IMR-90 (cell line): ENCODE measurements at regions not wholly inside any gene's neighbourhood (a gene's known extent, or its start where the extent isn't known, plus 50 kb on each side); places are given as distances from the start of the nearest gene placed in this dataset.

ENCODE experiments used
- ATAC-seq: fragments of 200-7000 bp; cut with Tn5 transposase; 2 replicates; pipeline ENCODE4 v1.9.1; 2020; ENCODE audit warnings: low read depth, mild to moderate bottlenecking, moderate library complexity
- BruUV-seq: library from RNA; stranded (reverse); fragments of 400-500 nt; replicated peaks from 2 replicates; lab custom pipeline; 2021; lab: Mats Ljungman, UMichigan
- CTCF ChIA-PET: fragments of 300-600 bp; formaldehyde crosslinking; extraction: SDS; loops from one replicate; lab custom pipeline; 2021; ENCODE audit warnings: antibody characterized with exemption; lab: Yijun Ruan, JAX
- POLR2A ChIA-PET: fragments of 300-600 bp; sonication (Branson Sonifier 250); formaldehyde crosslinking; loops from one replicate; lab custom pipeline; 2022; ENCODE audit warnings: antibody characterized with exemption; ENCODE audit not compliant: unreplicated experiment; lab: Charles Lee
- DNase-seq: peaks from one replicate; pipeline ENCODE4 v3.0.0; 2013
- H2AFZ ChIP-seq: replicated peaks from 2 replicates; pipeline ENCODE3; 2013; ENCODE audit warnings: low read length, mild to moderate bottlenecking; ENCODE audit not compliant: poor library complexity
- H2AK5ac ChIP-seq: 2 replicates; pipeline ENCODE4 v1.6.1; 2013; ENCODE audit warnings: low read depth, low read length, inconsistent platforms
- H2AK9ac ChIP-seq: replicated peaks from 2 replicates; pipeline ENCODE3; 2013; ENCODE audit warnings: mild to moderate bottlenecking, low read depth, low read length, moderate library complexity; ENCODE audit not compliant: poor library complexity
- H2BK120ac ChIP-seq: 2 replicates; pipeline ENCODE4 v1.6.1; 2013; ENCODE audit warnings: low read depth, low read length, inconsistent platforms
- H2BK15ac ChIP-seq: 3 replicates; pipeline ENCODE4 v1.6.1; 2013; ENCODE audit warnings: low read depth, low read length, inconsistent platforms
- H2BK20ac ChIP-seq: 2 replicates; pipeline ENCODE4 v1.6.1; 2013; ENCODE audit warnings: low read depth, mild to moderate bottlenecking, inconsistent platforms, low read length, moderate library complexity
- H2BK5ac ChIP-seq: 2 replicates; pipeline ENCODE4 v1.6.1; 2013; ENCODE audit warnings: mild to moderate bottlenecking, low read depth, low read length, inconsistent platforms; ENCODE audit not compliant: poor library complexity, severe bottlenecking
- H3K14ac ChIP-seq: replicated peaks from 2 replicates; pipeline ENCODE4 v1.6.1; 2013; ENCODE audit warnings: low read depth, low read length, inconsistent platforms
- H3K18ac ChIP-seq: 2 replicates; pipeline ENCODE4 v1.6.1; 2013; ENCODE audit warnings: low read depth, low read length, control low read depth
- H3K23ac ChIP-seq: 2 replicates; pipeline ENCODE4 v1.6.1; 2013; ENCODE audit warnings: low read depth, low read length, inconsistent platforms
- H3K27ac ChIP-seq: 2 replicates; pipeline ENCODE4 v1.5.1; 2013; ENCODE audit warnings: mild to moderate bottlenecking, control low read depth, low read length; ENCODE audit not compliant: insufficient read depth
- H3K27me3 ChIP-seq: 2 replicates; pipeline ENCODE4 v1.6.1; 2013; ENCODE audit warnings: low read length; ENCODE audit not compliant: control insufficient read depth, insufficient read depth
- H3K36me3 ChIP-seq: 2 replicates; pipeline ENCODE4 v1.6.1; 2013; ENCODE audit warnings: low read length, mixed read lengths; ENCODE audit not compliant: control insufficient read depth, insufficient read depth
- H3K4ac ChIP-seq: 2 replicates; pipeline ENCODE4 v1.6.1; 2013; ENCODE audit warnings: low read depth, low read length, inconsistent platforms
- H3K4me1 ChIP-seq: 2 replicates; pipeline ENCODE4 v1.6.1; 2013; ENCODE audit warnings: low read length, mixed read lengths; ENCODE audit not compliant: control insufficient read depth, insufficient read depth
- H3K4me2 ChIP-seq: 2 replicates; pipeline ENCODE4 v1.6.1; 2013; ENCODE audit warnings: low read depth, mild to moderate bottlenecking, control low read depth, low read length, moderate library complexity
- H3K4me3 ChIP-seq: 2 replicates; pipeline ENCODE4 v1.5.1; 2013; ENCODE audit warnings: low read depth, mild to moderate bottlenecking, control low read depth, low read length, moderate library complexity; ENCODE audit not compliant: insufficient read depth
- H3K56ac ChIP-seq: 2 replicates; pipeline ENCODE4 v1.6.1; 2013; ENCODE audit warnings: low read length, inconsistent platforms; ENCODE audit not compliant: insufficient read depth; ENCODE audit errors: extremely low read depth
- H3K79me1 ChIP-seq, 2 experiments: 2 replicates each; pipeline ENCODE4 v1.6.1; 2013; ENCODE audit warnings: low read length in 2 of 2, inconsistent platforms in 1 of 2, low read depth in 1 of 2
- H3K9ac ChIP-seq: 2 replicates; pipeline ENCODE4 v1.6.1; 2013; ENCODE audit warnings: low read depth, low read length, control low read depth
- H3K9me1 ChIP-seq: 2 replicates; pipeline ENCODE4 v1.6.1; 2013; ENCODE audit warnings: low read length, inconsistent platforms; ENCODE audit not compliant: insufficient read depth
- H3K9me3 ChIP-seq: 2 replicates; pipeline ENCODE4 v1.6.1; 2013; ENCODE audit warnings: low read length; ENCODE audit not compliant: control insufficient read depth, insufficient read depth
- H4K20me1 ChIP-seq: 2 replicates; pipeline ENCODE4 v1.6.1; 2013; ENCODE audit warnings: low read length, inconsistent platforms; ENCODE audit not compliant: insufficient read depth
- H4K5ac ChIP-seq: 2 replicates; pipeline ENCODE4 v1.6.1; 2013; ENCODE audit warnings: mild to moderate bottlenecking, low read depth, low read length, control low read depth
- H4K8ac ChIP-seq, 2 experiments: 2 replicates each; pipeline ENCODE4 v1.6.1; 2013; ENCODE audit warnings: low read depth in 2 of 2, low read length in 2 of 2, control low read depth in 1 of 2, inconsistent platforms in 1 of 2
- H4K91ac ChIP-seq: 2 replicates; pipeline ENCODE4 v1.6.1; 2013; ENCODE audit warnings: low read depth, low read length, inconsistent platforms; ENCODE audit not compliant: insufficient read depth
- CEBPB ChIP-seq: IDR thresholded peaks from 2 replicates; pipeline ENCODE4 v1.6.1; 2012; ENCODE audit warnings: low read depth, low read length, improper control_type of control experiment
- CHD1 ChIP-seq: IDR thresholded peaks from 2 replicates; pipeline ENCODE4 v1.6.1; 2012; ENCODE audit warnings: low read depth, low read length, improper control_type of control experiment
- RFX5 ChIP-seq: IDR thresholded peaks from 2 replicates; pipeline ENCODE4 v1.8.0; 2012; ENCODE audit warnings: low read depth, mild to moderate bottlenecking, low read length, moderate library complexity
- WGBS, 2 experiments: methylation state at CpG; one replicate each; pipeline versions ENCODE4 v1.1.5 to v1.1.7; 2013; ENCODE audit warnings: missing lambda C conversion rate in 2 of 2; ENCODE audit not compliant: insufficient read length in 1 of 2; ENCODE audit errors: extremely low coverage in 2 of 2; 5-methylcytosine and 5-hydroxymethylcytosine counted together
- dilution Hi-C: fragments of 300-500 bp; cut with HindIII; formaldehyde crosslinking; loops from one replicate; pipeline ENCODE4 v1.14.3; 2018; ENCODE audit warnings: low sequenced_read_pairs; ENCODE audit not compliant: unreplicated experiment
- in situ Hi-C: fragments of 300-500 bp; cut with MboI; formaldehyde crosslinking; loops from 3 replicates; pipeline ENCODE4 v1.14.3; 2019; ENCODE audit warnings: low sequenced_read_pairs, inconsistent platforms, mixed read lengths
- intact Hi-C: fragments of 100-400 bp; cut with micrococcal nuclease; formaldehyde crosslinking; loops from 2 replicates; pipeline ENCODE4 v1.10.0; 2022
- TF ChIP-seq, protein P1 (sequence below): conservative IDR thresholded peaks from 2 replicates; pipeline ENCODE4 v1.5.1; 2012; ENCODE audit warnings: mild to moderate bottlenecking, low read depth, low read length, improper control_type of control experiment

DNA sequence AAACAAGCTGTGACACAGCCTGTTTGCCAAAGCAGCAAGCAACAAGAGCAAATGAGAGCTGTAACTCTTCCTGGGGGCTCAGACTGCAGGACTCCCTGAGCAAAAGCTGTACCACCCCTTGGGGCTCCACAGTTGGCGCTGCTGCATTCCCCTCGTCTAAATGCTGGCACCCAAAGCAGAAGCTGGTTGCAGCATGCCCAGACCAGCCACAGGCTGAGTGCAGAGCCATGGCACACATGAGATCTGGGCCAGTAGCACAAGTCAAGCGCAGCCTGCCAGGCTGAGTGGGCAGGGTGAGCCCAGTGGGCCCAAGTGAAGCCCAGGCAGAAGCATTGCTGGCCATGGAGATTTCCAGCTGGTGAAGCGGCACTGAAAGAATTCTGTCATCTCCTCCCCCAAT lies 157.3 kb upstream of the GRAMD2B start:
- Histone ChIP-seq H3K4me3 (no peak overlapping the region), H3K23ac (no peak overlapping the region), H4K20me1 (no peaks in the 10 kb centered on the region), H3K36me3 (no peaks in the 10 kb centered on the region), H3K27me3 (no peaks in the 10 kb centered on the region), H3K4ac (no peak overlapping the region), H3K4me2 (no peak overlapping the region), H3K27ac (no peak overlapping the region), H4K8ac (no peak overlapping the region), H4K5ac (no peak overlapping the region), H3K56ac (no peak overlapping the region), H3K9me3 (no peaks in the 10 kb centered on the region), H3K14ac (no peak overlapping the region), H2BK15ac (no peak overlapping the region), H2BK5ac (no peak overlapping the region), H3K79me1 (no peaks in the 10 kb centered on the region), H2AK5ac (no peak overlapping the region), H2AK9ac (no peak overlapping the region), H2BK20ac (no peak overlapping the region), H3K9ac (no peak overlapping the region), H2AFZ (no peak overlapping the region), H3K4me1 (no peaks in the 10 kb centered on the region), H2BK120ac (no peak overlapping the region), H3K18ac (no peak overlapping the region), H4K91ac (no peak overlapping the region), H3K9me1 (no peaks in the 10 kb centered on the region)
- dilution Hi-C loops (no loop called here), intact Hi-C loops (no loop called here), in situ Hi-C loops (no loop called here)
- ChIA-PET POLR2A (no interaction called here), CTCF (no interaction called here)
- 67% methylated on average over 2 of the region's 4 CpGs; no CpG with 5 or more reads in 1 of the 2 experiments for WGBS, 2 experiments
- BruUV-seq = no TSS peak
- no peak for DNase-seq
- TF ChIP-seq RFX5 (no peak), CHD1 (no peak), CEBPB (no peak)
- TF ChIP-seq, protein P1, sequence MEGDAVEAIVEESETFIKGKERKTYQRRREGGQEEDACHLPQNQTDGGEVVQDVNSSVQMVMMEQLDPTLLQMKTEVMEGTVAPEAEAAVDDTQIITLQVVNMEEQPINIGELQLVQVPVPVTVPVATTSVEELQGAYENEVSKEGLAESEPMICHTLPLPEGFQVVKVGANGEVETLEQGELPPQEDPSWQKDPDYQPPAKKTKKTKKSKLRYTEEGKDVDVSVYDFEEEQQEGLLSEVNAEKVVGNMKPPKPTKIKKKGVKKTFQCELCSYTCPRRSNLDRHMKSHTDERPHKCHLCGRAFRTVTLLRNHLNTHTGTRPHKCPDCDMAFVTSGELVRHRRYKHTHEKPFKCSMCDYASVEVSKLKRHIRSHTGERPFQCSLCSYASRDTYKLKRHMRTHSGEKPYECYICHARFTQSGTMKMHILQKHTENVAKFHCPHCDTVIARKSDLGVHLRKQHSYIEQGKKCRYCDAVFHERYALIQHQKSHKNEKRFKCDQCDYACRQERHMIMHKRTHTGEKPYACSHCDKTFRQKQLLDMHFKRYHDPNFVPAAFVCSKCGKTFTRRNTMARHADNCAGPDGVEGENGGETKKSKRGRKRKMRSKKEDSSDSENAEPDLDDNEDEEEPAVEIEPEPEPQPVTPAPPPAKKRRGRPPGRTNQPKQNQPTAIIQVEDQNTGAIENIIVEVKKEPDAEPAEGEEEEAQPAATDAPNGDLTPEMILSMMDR = no peak
- ATAC-seq = no peak
